Epithelial cell of proximal tubule (primary cell): ENCODE measurements at regions not wholly inside any gene's neighbourhood (a gene's known extent, or its start where the extent isn't known, plus 50 kb on each side); places are given as distances from the start of the nearest gene placed in this dataset.

Experiments
- DNase-seq: peaks from one replicate; pipeline ENCODE4 v3.0.0-alpha.2; 2011; ENCODE audit warnings: low read depth
- H3K4me3 ChIP-seq: 2 replicates; pipeline ENCODE4 v1.5.1; 2011; ENCODE audit warnings: low read depth, mild to moderate bottlenecking, low read length
- TF ChIP-seq, protein P1 (sequence below): conservative IDR thresholded peaks from 2 replicates; pipeline ENCODE4 v1.5.1; 2012; ENCODE audit warnings: low read depth, mild to moderate bottlenecking, low read length

- no peak overlapping the region for H3K4me3 ChIP-seq
- TF ChIP-seq, protein P1, sequence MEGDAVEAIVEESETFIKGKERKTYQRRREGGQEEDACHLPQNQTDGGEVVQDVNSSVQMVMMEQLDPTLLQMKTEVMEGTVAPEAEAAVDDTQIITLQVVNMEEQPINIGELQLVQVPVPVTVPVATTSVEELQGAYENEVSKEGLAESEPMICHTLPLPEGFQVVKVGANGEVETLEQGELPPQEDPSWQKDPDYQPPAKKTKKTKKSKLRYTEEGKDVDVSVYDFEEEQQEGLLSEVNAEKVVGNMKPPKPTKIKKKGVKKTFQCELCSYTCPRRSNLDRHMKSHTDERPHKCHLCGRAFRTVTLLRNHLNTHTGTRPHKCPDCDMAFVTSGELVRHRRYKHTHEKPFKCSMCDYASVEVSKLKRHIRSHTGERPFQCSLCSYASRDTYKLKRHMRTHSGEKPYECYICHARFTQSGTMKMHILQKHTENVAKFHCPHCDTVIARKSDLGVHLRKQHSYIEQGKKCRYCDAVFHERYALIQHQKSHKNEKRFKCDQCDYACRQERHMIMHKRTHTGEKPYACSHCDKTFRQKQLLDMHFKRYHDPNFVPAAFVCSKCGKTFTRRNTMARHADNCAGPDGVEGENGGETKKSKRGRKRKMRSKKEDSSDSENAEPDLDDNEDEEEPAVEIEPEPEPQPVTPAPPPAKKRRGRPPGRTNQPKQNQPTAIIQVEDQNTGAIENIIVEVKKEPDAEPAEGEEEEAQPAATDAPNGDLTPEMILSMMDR, result no peak
- no peak for DNase-seq
Measured at GRCh38 chr6:87897663-87898062, 150.0 kb upstream of the SPACA1 start.

- TF ChIP-seq, protein P1, result no peak
- DNase-seq, result no peak
- H3K4me3 ChIP-seq, result no peak overlapping the region
Measured at GRCh38 chr6:87897013-87897412, 150.6 kb upstream of the SPACA1 start.

GRCh38 chr6:87887266-87887665, 160.4 kb upstream of the SPACA1 start:
- TF ChIP-seq, protein P1, result no peak
- H3K4me3 ChIP-seq, result no peak overlapping the region
- DNase-seq, result no peak

DNA sequence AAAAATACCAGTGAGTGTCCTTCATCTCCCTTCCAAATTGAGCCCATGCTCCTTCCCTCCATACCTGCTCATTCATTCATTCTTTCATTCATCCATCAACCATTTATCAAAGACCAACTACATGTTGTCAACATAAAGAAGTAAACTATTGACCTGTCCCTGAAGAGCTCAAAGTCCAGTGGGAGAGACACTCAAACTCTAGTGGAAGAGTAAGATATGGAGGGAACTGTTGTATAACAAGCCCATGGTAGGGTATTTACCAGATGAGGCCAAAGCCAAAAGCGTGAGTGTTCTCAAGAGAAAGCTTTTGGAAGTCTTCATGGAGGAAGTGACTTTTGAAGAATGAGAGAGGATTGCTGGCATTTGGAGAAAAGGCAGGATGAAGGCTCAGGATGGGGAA, 163.4 kb upstream of the SPACA1 start:
- H3K4me3 ChIP-seq, result no peak overlapping the region
- TF ChIP-seq, protein P1, result no peak
- DNase-seq, result no peak

- no peak overlapping the region for H3K4me3 ChIP-seq
- TF ChIP-seq, protein P1, result no peak
- no peak for DNase-seq
Measured at GRCh38 chr6:87881342-87881895, 166.2 kb upstream of the SPACA1 start.

- TF ChIP-seq, protein P1, result no peak
- no peak overlapping the region for H3K4me3 ChIP-seq
- DNase-seq, result no peak
Measured at GRCh38 chr6:87879132-87879861, 168.3 kb upstream of the SPACA1 start.

DNA sequence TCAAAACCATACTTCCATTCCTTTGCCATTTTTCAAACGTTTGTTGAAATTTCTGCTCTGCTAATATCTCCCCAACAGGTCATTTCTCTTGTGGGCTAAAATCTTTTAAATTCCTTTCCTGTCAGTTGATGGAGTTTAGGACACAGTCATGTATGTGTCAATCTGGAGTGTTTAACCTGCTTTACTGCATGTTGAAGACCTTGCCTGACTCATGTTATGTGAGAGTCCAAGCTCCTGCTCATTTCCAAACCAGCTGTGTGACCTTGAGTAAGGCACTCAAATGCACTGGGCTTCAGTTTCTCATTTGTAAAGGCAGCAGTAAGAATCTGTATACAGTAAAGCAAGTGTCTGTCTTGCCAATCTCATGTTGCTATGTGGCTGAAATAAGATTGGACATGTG, 171.9 kb upstream of the SPACA1 start:
- no peak overlapping the region for H3K4me3 ChIP-seq
- TF ChIP-seq, protein P1, result no peak
- no peak for DNase-seq
